ENCODE measurements at regions not wholly inside any gene's neighbourhood (a gene's known extent, or its start where the extent isn't known, plus 50 kb on each side); places are given as distances from the start of the nearest gene placed in this dataset.

DNA sequence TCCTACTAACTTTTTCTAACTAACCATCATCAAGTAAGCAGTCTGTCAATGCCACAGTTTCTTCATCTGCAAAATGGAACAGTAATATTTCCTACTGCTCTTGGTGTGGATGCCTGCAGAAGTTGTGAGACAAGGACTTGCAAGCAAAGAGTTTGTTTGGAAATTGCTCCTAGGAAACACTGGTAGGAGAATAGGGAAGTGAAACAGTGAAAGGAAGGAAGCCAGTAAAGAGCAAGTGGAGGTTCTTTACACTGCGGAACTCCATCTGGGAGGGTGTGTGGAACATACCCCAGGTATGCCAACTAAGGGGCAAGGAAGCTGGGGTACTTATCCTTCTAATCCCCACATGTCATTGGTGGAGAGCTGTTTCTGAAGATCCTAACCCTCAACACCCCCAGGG lies 119.9 kb downstream of the FOXD1 start:
- Histone ChIP-seq H3K9ac (ENCODE audit: low read length) (no peak overlapping the region), H3K4me3 (ENCODE audit: low read length) (no peak overlapping the region), H3K36me3 (ENCODE audit: control insufficient read depth, insufficient read depth, low read length) (no peaks in the 10 kb centered on the region), H3K27ac (ENCODE audit: low read depth, low read length) (no peak overlapping the region), H3K27me3 (ENCODE audit: control insufficient read depth, insufficient read depth, low read length) (no peaks in the 10 kb centered on the region), H3K4me1 (ENCODE audit: control insufficient read depth, insufficient read depth, low read length) (no peaks in the 10 kb centered on the region)

DNA sequence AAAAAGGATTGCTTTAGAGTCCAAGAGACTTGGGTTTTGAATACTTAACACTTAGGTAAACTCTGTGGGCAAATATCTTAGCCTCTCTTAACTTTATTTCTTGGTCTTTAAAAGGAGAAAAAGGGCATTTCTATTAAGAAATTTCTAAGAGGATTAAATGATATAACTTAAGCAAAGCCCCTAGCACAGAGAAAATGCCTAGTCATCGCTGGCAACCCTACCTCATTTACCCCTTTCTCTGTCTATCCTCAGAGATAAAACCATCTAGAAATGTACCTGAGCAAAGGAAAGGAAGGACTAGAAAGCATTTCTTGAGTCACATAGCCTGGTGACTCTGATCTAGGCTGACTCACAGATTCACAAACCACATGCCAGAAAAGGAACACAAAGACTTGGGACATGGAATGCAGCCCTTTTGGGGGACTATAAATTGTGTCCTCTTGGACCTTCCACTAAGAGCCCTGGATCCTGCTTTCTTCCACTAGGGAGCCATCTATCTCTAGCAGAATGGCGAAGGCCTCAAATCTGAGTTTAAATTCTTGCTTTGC lies 120.6 kb downstream of the FOXD1 start:
- Histone ChIP-seq H3K27me3 (ENCODE audit: control insufficient read depth, insufficient read depth, low read length) (no peaks in the 10 kb centered on the region), H3K27ac (ENCODE audit: low read depth, low read length) (no peak overlapping the region), H3K9ac (ENCODE audit: low read length) (no peak overlapping the region), H3K4me3 (ENCODE audit: low read length) (no peak overlapping the region), H3K4me1 (ENCODE audit: control insufficient read depth, insufficient read depth, low read length) (no peaks in the 10 kb centered on the region), H3K36me3 (ENCODE audit: control insufficient read depth, insufficient read depth, low read length) (no peaks in the 10 kb centered on the region)

- Histone ChIP-seq H3K9ac (ENCODE audit: low read length) (no peak overlapping the region), H3K4me1 (ENCODE audit: control insufficient read depth, insufficient read depth, low read length) (no peaks in the 10 kb centered on the region), H3K36me3 (ENCODE audit: control insufficient read depth, insufficient read depth, low read length) (no peaks in the 10 kb centered on the region), H3K4me3 (ENCODE audit: low read length) (no peak overlapping the region), H3K27me3 (ENCODE audit: control insufficient read depth, insufficient read depth, low read length) (peaks cover 3% of the 10 kb centered on the region), H3K27ac (ENCODE audit: low read depth, low read length) (no peak overlapping the region)
These were observed 123.0 kb downstream of the FOXD1 start for GRCh38 chr5:73325546-73325945.

GRCh38 chr5:73323466-73323865 lies 125.1 kb downstream of the FOXD1 start:
- Histone ChIP-seq H3K27me3 (ENCODE audit: control insufficient read depth, insufficient read depth, low read length) (peaks cover 3% of the 10 kb centered on the region), H3K36me3 (ENCODE audit: control insufficient read depth, insufficient read depth, low read length) (no peaks in the 10 kb centered on the region), H3K9ac (ENCODE audit: low read length) (no peak overlapping the region), H3K27ac (ENCODE audit: low read depth, low read length) (no peak overlapping the region), H3K4me1 (ENCODE audit: control insufficient read depth, insufficient read depth, low read length) (no peaks in the 10 kb centered on the region), H3K4me3 (ENCODE audit: low read length) (no peak overlapping the region)

DNA sequence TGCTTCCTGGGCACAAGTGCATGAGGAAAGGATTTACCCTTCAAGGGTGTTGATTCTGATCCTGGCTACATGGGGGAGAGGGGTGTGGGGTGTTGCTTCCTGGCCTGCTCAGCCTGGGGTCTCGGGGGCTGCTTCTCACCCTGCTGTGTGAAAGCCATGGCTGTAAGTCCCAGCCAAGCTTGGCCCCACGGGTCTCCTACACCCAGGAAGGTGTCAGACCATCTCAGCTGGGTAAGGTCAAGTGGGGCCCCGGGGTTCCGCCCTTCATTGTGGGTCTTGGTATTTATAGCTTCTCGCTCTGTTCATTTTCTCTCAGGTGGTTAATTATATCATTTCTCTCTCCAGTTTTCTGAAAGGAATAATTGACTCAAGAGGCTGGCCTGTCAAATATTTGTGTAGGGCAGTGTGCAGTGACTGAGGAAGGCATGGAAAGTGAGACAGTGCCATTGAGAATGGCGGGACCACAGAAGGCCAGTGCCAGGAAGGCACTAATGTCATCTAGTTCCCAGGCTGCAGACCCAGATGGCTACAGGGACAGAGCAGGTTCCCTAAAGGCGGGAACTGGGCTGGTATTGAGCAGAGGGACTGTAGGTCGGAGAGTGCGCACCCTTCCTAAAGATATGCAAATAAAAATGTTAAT lies 126.0 kb downstream of the FOXD1 start:
- no peak overlapping the region for H3K9ac ChIP-seq (ENCODE audit: low read length)

GRCh38 chr5:73321757-73322436 lies 126.7 kb downstream of the FOXD1 start:
- Histone ChIP-seq H3K9ac (ENCODE audit: low read length) (no peak overlapping the region), H3K27me3 (ENCODE audit: control insufficient read depth, insufficient read depth, low read length) (peaks cover 3% of the 10 kb centered on the region)

More for the DNA sequence above, 126.0 kb downstream of the FOXD1 start:
- H3K36me3 ChIP-seq (ENCODE audit: control insufficient read depth, insufficient read depth, low read length), result no peaks in the 10 kb centered on the region
- peaks cover 3% of the 10 kb centered on the region for H3K27me3 ChIP-seq (ENCODE audit: control insufficient read depth, insufficient read depth, low read length)
- no peaks in the 10 kb centered on the region for H3K4me1 ChIP-seq (ENCODE audit: control insufficient read depth, insufficient read depth, low read length)
- no peak overlapping the region for H3K4me3 ChIP-seq (ENCODE audit: low read length)
- no peak overlapping the region for H3K27ac ChIP-seq (ENCODE audit: low read depth, low read length)

DNA sequence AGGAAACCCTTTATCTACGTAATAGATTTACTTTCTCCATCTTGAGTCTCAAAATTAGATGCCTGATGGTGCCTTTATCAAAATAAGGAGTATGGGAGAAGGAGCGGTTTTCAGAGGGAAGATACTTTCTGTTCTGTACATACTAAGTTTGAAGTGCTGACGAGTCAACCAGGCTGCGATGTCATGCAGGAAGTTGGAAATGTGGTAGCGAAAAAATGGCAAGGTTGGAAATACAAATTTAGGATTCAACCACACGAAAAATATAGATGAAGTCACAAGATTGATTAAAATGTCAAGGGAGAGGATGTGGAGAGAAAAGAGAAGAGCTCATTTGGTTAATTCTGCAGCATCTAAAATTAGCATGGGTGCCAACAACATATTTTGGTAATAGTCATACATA lies 129.5 kb downstream of the FOXD1 start:
- H3K27ac ChIP-seq (ENCODE audit: low read depth, low read length), result no peak overlapping the region
- H3K4me3 ChIP-seq (ENCODE audit: low read length), result no peak overlapping the region
- peaks cover 3% of the 10 kb centered on the region for H3K27me3 ChIP-seq (ENCODE audit: control insufficient read depth, insufficient read depth, low read length)
- no peaks in the 10 kb centered on the region for H3K4me1 ChIP-seq (ENCODE audit: control insufficient read depth, insufficient read depth, low read length)
- no peak overlapping the region for H3K9ac ChIP-seq (ENCODE audit: low read length)
- no peaks in the 10 kb centered on the region for H3K36me3 ChIP-seq (ENCODE audit: control insufficient read depth, insufficient read depth, low read length)

More at GRCh38 chr5:73321757-73322436, 126.7 kb downstream of the FOXD1 start:
- no peaks in the 10 kb centered on the region for H3K36me3 ChIP-seq (ENCODE audit: control insufficient read depth, insufficient read depth, low read length)
- H3K4me1 ChIP-seq (ENCODE audit: control insufficient read depth, insufficient read depth, low read length), result no peaks in the 10 kb centered on the region
- no peak overlapping the region for H3K4me3 ChIP-seq (ENCODE audit: low read length)
- no peak overlapping the region for H3K27ac ChIP-seq (ENCODE audit: low read depth, low read length)

- H3K4me3 ChIP-seq (ENCODE audit: low read length), result no peak overlapping the region
- H3K9ac ChIP-seq (ENCODE audit: low read length), result no peak overlapping the region
- no peak overlapping the region for H3K27ac ChIP-seq (ENCODE audit: low read depth, low read length)
- peaks cover 4% of the 10 kb centered on the region for H3K27me3 ChIP-seq (ENCODE audit: control insufficient read depth, insufficient read depth, low read length)
- H3K36me3 ChIP-seq (ENCODE audit: control insufficient read depth, insufficient read depth, low read length), result no peaks in the 10 kb centered on the region
- H3K4me1 ChIP-seq (ENCODE audit: control insufficient read depth, insufficient read depth, low read length), result no peaks in the 10 kb centered on the region
These were observed 130.3 kb downstream of the FOXD1 start for GRCh38 chr5:73318308-73318719.

- Histone ChIP-seq H3K4me1 (ENCODE audit: control insufficient read depth, insufficient read depth, low read length) (no peaks in the 10 kb centered on the region), H3K4me3 (ENCODE audit: low read length) (no peak overlapping the region), H3K27ac (ENCODE audit: low read depth, low read length) (no peak overlapping the region), H3K36me3 (ENCODE audit: control insufficient read depth, insufficient read depth, low read length) (no peaks in the 10 kb centered on the region), H3K9ac (ENCODE audit: low read length) (no peak overlapping the region), H3K27me3 (ENCODE audit: control insufficient read depth, insufficient read depth, low read length) (peaks cover 9% of the 10 kb centered on the region)
These were observed 131.1 kb downstream of the FOXD1 start for GRCh38 chr5:73317523-73317922.

DNA sequence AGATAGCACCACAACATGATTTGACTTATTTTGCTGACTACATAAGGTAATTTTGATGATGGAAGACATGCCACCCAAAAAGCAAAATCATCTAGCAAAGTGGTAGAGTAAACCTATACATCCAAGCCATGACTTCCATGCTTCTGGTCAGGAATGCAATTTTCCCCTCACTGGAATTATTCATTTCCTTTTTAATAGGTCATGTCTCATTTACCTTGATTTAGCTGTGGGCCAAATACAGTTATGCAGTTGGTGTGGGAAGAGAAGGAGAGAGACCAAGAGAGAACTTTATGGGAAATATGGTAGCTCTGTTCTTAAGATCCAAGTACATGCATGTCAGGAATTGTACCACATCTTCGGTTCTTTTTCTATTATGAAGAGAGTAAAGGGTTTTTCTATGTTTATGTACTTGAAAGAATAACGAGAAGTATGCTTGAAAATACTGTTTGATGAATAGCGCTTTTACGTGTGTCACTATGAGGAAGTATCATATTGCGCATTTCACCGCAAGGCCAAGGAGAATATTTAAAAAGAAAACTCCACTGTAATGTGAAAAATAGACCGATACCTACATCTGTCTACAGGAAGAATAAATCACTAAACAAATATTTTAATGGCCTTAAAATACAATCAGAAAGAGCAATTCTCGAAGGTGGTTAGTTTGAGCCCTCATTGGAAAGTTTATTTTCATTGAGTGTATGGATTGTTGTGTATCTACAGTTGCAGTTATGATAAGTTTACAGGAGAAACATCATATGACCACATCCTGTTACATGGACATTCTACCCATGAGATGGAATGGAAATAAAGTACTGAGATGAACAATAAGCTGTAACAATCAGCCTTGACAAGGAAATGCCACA lies 134.0 kb downstream of the FOXD1 start:
- no peaks in the 10 kb centered on the region for H3K36me3 ChIP-seq (ENCODE audit: control insufficient read depth, insufficient read depth, low read length)
- H3K4me1 ChIP-seq (ENCODE audit: control insufficient read depth, insufficient read depth, low read length), result peaks cover 3% of the 10 kb centered on the region
- H3K9ac ChIP-seq (ENCODE audit: low read length), result no peak overlapping the region
- H3K27me3 ChIP-seq (ENCODE audit: control insufficient read depth, insufficient read depth, low read length), result peaks cover 12% of the 10 kb centered on the region
- no peak overlapping the region for H3K27ac ChIP-seq (ENCODE audit: low read depth, low read length)
- no peak overlapping the region for H3K4me3 ChIP-seq (ENCODE audit: low read length)

- H3K9ac ChIP-seq (ENCODE audit: low read length), result no peak overlapping the region
- H3K4me1 ChIP-seq (ENCODE audit: control insufficient read depth, insufficient read depth, low read length), result peaks cover 3% of the 10 kb centered on the region
- H3K27ac ChIP-seq (ENCODE audit: low read depth, low read length), result no peak overlapping the region
- peaks cover 12% of the 10 kb centered on the region for H3K27me3 ChIP-seq (ENCODE audit: control insufficient read depth, insufficient read depth, low read length)
- no peak overlapping the region for H3K4me3 ChIP-seq (ENCODE audit: low read length)
- no peaks in the 10 kb centered on the region for H3K36me3 ChIP-seq (ENCODE audit: control insufficient read depth, insufficient read depth, low read length)
These were observed 135.6 kb downstream of the FOXD1 start for GRCh38 chr5:73312872-73313510.
